ENCODE measurements at regions not wholly inside any gene's neighbourhood (a gene's known extent, or its start where the extent isn't known, plus 50 kb on each side); places are given as distances from the start of the nearest gene placed in this dataset.
"Not testable (repeated sequence)": the region's sequence is repeated elsewhere in the genome, so short reads cannot be mapped to it uniquely, and the experiment has no call there.

- TF ChIP-seq CTCF, POLR2A (IDR thresholded peaks at IDR 0.05): not testable (repeated sequence)
These were observed 71.5 kb downstream of the CDRT15L2 start for GRCh38 chr17:20651022-20651421.

Data from adrenal gland (tissue), 5 donors.